Activated CD4-positive, alpha-beta T cell treated with anti-CD3 and anti-CD28 coated beads, Interleukin-2, amount 50 U/mL, for 1 hour (primary cell): ENCODE measurements at regions not wholly inside any gene's neighbourhood (a gene's known extent, or its start where the extent isn't known, plus 50 kb on each side); places are given as distances from the start of the nearest gene placed in this dataset.
"Not testable (repeated sequence)": the region's sequence is repeated elsewhere in the genome, so short reads cannot be mapped to it uniquely, and the experiment has no call there.

Source experiments
- DNase-seq: peaks from one replicate; pipeline ENCODE4 v3.0.0-alpha.2; 2020

- no peak for DNase-seq
Observed at GRCh38 chr6:28771401-28772267, 152.2 kb downstream of the TRIM27 start.

DNA sequence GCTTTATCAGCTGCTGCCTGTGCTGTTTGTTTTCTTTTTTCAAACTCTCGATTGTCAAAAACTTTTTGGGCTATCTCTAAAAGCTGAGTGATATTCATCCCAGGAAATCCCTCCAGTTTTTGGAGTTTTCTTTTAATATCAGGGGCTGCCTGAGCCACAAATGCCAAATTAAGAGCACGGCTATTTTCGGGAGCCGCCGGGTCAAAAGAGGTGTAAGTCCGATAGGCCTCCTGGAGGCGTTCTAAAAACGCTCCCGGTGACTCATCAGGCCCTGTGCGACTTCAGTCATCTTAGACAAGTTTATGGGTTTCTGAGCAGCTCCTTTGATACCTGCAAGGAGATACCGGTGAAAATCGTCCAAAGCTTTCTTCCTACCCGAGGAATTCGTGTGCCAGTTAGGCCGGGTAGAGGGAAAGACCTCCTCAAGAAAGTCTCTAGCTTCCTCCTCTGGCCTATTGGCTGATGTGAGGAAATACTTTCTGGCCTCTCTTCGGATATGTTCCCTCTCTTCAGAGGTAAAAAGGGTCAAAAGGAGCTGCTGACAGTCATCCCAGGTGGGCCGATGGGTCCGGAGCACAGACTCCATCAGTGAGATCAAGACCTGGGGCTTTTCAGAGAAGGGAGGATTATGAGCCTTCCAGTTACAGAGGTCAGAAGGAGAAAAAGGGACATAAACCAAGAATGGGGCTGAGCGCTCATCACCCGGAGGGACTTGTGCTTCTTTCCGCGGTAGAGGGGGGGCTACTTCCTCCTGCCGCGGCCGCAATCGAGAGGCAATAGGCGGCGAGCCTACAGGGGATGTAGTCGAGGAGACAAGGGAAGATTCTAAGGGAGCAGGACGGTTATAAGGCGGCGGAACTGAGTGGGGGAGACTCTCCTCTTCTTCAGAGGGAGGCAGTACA, 151.1 kb downstream of the TRIM27 start:
- no peak for DNase-seq

GRCh38 chr6:28774292-28775051, 149.3 kb downstream of the TRIM27 start:
- DNase-seq, result no peak

- no peak for DNase-seq
Observed at GRCh38 chr6:28775052-28775376, 148.8 kb downstream of the TRIM27 start.

GRCh38 chr6:28775405-28776129, 148.2 kb downstream of the TRIM27 start:
- DNase-seq, result no peak

DNA sequence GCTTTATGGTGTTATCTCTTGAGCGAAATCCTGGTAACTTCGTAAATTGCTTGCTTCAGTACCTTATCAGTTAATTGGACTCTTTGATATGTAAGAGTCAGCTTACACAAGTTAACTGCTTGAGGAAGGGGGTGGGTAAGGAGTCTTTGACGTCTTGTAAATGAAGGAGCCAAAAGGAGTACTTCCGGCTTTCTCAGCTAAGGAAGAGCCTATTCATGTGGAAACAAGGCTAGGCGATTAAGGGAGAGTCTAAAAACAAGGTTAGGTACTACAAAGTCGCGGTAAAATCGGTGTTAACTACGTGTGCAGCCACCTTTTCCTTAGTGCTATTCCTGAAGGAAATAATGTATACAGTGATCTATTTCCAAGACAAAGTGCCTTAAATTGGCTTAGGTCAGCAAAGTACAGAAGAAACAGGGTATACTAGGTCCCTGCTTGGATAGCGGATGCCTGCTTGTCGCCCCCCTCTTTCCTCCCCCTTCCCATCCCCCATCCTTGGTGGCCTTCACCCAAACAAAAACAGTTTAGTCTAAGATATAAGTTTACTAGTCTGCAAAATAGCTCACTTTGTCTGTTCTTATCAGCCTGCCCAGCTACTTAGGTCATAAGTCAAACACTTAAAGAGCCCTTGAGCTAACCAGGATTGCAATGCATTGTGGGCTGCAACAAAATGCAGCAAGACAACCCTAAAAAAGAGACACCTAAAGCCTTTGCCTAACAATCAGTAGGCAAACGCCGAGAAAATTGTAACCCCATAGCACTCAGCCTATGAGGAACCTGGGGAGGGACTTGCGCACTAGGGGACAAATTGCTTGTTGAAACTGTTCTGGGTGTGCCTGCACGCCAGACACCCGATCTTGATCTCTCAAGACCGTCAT, 147.3 kb downstream of the TRIM27 start:
- DNase-seq, result no peak

DNA sequence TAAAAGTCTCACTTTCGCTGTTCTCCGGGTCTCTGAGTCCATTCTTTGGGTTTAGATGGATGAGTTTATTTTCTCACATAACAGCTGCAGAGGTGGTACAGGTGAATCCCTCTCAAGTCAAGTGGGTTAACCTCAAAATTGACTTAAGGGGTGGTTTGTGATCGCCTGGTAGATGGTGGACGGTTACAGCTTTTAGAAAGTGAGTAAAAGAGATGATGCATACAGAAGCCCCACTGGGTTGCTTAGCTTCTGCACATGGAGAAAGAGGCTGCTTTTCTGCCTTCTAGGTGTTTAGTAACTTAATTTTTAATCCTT, 146.7 kb downstream of the TRIM27 start:
- no peak for DNase-seq

GRCh38 chr6:28782113-28782673, 141.6 kb downstream of the TRIM27 start:
- no peak for DNase-seq

DNA sequence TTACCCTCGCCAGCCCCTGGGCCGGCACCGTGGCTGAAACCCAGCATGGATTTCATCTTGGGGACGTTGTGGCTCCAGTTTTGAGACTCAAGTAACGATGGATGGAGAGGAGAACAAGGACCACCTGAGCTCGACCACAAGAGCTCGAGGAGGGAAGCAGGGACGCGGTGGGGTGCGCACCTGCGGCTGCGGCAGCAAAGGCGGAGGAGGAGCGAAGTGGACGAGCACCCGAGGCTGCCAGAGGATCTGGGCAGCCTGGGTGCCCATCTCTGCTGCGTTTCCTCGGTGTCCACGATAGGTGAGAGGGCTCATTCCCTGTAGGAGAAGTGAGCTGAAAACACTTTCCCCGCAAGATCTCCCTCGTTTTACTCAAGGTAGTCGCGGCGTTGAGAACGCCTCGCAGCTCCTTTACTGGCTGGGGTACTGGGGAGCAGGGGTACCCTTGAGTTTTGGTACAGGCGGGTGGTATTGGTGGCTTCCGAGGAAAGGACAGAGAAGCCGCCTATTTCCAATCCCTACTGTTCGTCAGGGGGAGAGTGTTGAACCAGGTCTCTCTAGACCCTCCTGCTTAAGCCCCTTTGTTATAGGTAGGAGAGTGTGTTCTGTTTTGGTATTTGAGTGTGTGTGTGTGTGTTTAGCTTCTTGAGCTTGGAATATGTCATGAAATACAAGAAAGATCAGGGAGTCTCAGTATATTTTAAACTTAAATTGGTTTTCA, 137.7 kb downstream of the TRIM27 start:
- DNase-seq, result no peak

GRCh38 chr6:28789553-28790083, 134.2 kb downstream of the TRIM27 start:
- DNase-seq, result no peak

GRCh38 chr6:28791002-28791383, 132.8 kb downstream of the TRIM27 start:
- no peak for DNase-seq

DNA sequence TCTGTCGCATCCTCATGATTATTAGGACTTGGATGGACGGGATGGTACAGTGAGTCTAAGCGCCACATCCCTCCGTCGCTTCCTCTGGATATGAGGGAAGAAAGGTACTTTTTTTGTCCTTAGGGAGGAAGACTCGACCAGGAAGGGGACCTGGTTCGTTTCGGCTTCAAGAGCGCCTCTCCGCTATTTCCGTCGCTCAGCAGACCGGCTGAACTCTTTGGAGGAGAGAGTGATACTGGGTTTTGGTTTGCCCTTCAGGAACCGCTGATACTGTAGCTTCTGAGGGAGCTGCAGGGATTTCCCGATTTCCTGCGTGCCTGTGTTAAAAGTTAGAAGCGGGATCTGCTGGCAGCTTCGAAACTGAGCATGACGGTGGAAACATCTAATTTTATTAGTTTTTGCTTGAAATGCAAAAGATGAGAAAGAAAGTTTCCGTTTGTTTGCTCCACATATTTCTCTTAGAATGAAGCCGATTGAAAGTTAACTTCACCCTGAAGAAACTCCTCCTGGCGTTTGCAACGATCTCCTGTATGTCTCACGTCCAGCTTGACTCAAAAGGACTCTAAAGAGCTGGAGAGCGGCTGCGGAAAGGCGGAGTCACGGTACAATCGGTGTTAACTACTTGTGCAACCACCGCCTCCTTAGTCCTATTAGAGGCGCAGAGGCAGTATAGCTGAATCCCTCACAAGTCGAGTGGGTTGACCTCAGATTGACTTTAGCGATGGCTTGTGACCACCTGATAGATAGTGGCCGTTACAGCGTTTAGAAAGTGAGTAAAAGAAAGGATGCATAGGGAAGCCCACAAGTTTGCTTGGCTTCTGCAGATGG, 129.4 kb downstream of the TRIM27 start:
- DNase-seq, result no peak

DNA sequence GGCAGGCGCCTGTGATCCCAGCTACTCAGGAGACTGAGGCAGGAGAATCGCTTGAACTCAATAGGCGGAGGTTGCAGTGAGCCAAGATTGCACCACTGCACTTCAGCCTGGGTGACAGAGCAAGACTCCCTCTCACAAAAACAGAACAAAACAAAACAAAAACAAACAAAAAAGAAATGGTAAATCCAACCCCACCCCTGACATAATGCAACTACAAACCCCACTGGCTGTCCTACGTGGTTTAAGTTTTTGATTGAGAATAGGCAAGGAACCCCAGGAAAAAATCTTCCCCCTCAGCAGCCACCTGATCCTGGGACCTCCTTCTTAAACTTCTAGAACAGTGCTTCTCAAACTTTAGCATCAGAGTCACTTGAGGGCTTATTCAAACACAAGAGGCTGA, 123.1 kb downstream of the TRIM27 start:
- DNase-seq, result not testable (repeated sequence)

- no peak for DNase-seq
Observed at GRCh38 chr6:28802417-28803336, 121.1 kb downstream of the TRIM27 start.

GRCh38 chr6:28803337-28803709, 120.5 kb downstream of the TRIM27 start:
- DNase-seq, result no peak

- no peak for DNase-seq
Observed at GRCh38 chr6:28807682-28808280, 116.0 kb downstream of the TRIM27 start.

GRCh38 chr6:28808383-28808782, 115.4 kb downstream of the TRIM27 start:
- no peak for DNase-seq
